K562 (cell line): ENCODE measurements at regions not wholly inside any gene's neighbourhood (a gene's known extent, or its start where the extent isn't known, plus 50 kb on each side); places are given as distances from the start of the nearest gene placed in this dataset.

ENCODE experiments used
- ATAC-seq: fragments of 200-7000 bp; cut with Tn5 transposase; 3 replicates; pipeline ENCODE4 v1.9.1; 2020; ENCODE audit warnings: moderate library complexity
- BruUV-seq: library from RNA; stranded (reverse); fragments of 400-500 nt; replicated peaks from 2 replicates; lab custom pipeline; 2021; lab: Mats Ljungman, UMichigan
- CTCF ChIA-PET: fragments of 300-600 bp; formaldehyde crosslinking; extraction: SDS; loops from one replicate; lab custom pipeline; 2021; ENCODE audit warnings: low intra/inter-chr PET ratio; lab: Yijun Ruan, JAX
- POLR2A ChIA-PET: fragments of 300-600, 350-650 bp; sonication (Branson Sonifier 250); formaldehyde crosslinking; extraction: SDS; loops from one replicate; lab custom pipeline; 2021; ENCODE audit warnings: antibody characterized with exemption, inconsistent platforms; lab: Yijun Ruan, JAX
- DNase-seq, 4 experiments: peaks; one replicate each; pipeline versions ENCODE4 v3.0.0 to v3.0.0-alpha.2; 2011 to 2018; ENCODE audit warnings: low spot score in 3 of 4, mixed read lengths in 3 of 4; ENCODE audit errors: extremely low read depth in 1 of 4
- FAIRE-seq: peaks from 2 replicates; lab custom pipeline; 2011; peaks lifted over from hg19 to GRCh38; lab: Jason Lieb, UNC
- H2AFZ ChIP-seq: 2 replicates; pipeline ENCODE4 v1.6.0; 2011; ENCODE audit warnings: low read depth, low read length, control low read depth, inconsistent platforms
- H3K27ac ChIP-seq: fragments of 200-600 bp; 3 replicates; pipeline ENCODE4 v1.8.0; 2011; ENCODE audit warnings: low read depth, mild to moderate bottlenecking, control low read depth, inconsistent platforms, low read length, moderate library complexity, mixed read lengths; ENCODE audit errors: extremely low read depth
- H3K27me3 ChIP-seq, 2 experiments: fragments of 300-600 bp in 1 of 2; 2 replicates in 1 of 2; 3 replicates in 1 of 2; pipeline versions ENCODE4 v1.6.0 to v1.8.0; 2011; ENCODE audit warnings: inconsistent platforms in 2 of 2, low read length in 2 of 2, mild to moderate bottlenecking in 1 of 2, mixed read lengths in 1 of 2, moderate library complexity in 1 of 2; ENCODE audit not compliant: control insufficient read depth in 2 of 2, insufficient read depth in 2 of 2
- H3K36me3 ChIP-seq: fragments of 300-600 bp; 3 replicates; pipeline ENCODE4 v1.8.0; 2011; ENCODE audit warnings: mild to moderate bottlenecking, low read length, inconsistent platforms; ENCODE audit not compliant: control insufficient read depth, insufficient read depth
- H3K4me1 ChIP-seq, 2 experiments: fragments of 200-600 bp in 1 of 2; replicated peaks in 1 of 2; 2 replicates in 1 of 2; 3 replicates in 1 of 2; pipeline versions ENCODE4 v1.5.1 to v1.8.0; 2011; ENCODE audit warnings: inconsistent platforms in 2 of 2, low read length in 2 of 2, mild to moderate bottlenecking in 1 of 2, mixed read lengths in 1 of 2, moderate library complexity in 1 of 2; ENCODE audit not compliant: control insufficient read depth in 2 of 2, insufficient read depth in 2 of 2
- H3K4me2 ChIP-seq: 2 replicates; pipeline ENCODE4 v1.6.1; 2011; ENCODE audit warnings: low read length, control low read depth, inconsistent platforms, mixed read lengths; ENCODE audit not compliant: insufficient read depth
- H3K4me3 ChIP-seq: fragments of 200-600 bp; sonication (generic), shearing (Covaris generic); 2 replicates; pipeline ENCODE4 v1.5.1; 2016; ENCODE audit warnings: control low read depth, inconsistent platforms
- H3K79me2 ChIP-seq: fragments of 200-600 bp; 3 replicates; pipeline ENCODE4 v1.8.0; 2011; ENCODE audit warnings: low read length, inconsistent platforms; ENCODE audit not compliant: control insufficient read depth, insufficient read depth
- H3K9ac ChIP-seq, 2 experiments: 2 replicates each; pipeline versions ENCODE4 v1.6.0 to v1.6.1; 2011; ENCODE audit warnings: low read depth in 2 of 2, low read length in 2 of 2, control low read depth in 1 of 2, inconsistent platforms in 1 of 2, mild to moderate bottlenecking in 1 of 2, mixed read lengths in 1 of 2; ENCODE audit not compliant: insufficient read depth in 1 of 2
- H3K9me1 ChIP-seq: one replicate; pipeline ENCODE4 v1.6.0; 2011; ENCODE audit warnings: inconsistent platforms, mild to moderate bottlenecking, low read length, moderate library complexity; ENCODE audit not compliant: control insufficient read depth, insufficient read depth
- H3K9me3 ChIP-seq: replicated peaks from 2 replicates; pipeline ENCODE4 v1.5.1; 2011; ENCODE audit warnings: low read depth, low read length, inconsistent platforms; ENCODE audit not compliant: control insufficient read depth, insufficient read depth
- H4K20me1 ChIP-seq: replicated peaks from 2 replicates; pipeline ENCODE4 v1.6.1; 2011; ENCODE audit warnings: low read length, inconsistent platforms, mixed read lengths; ENCODE audit not compliant: control insufficient read depth, insufficient read depth
- ADNP ChIP-seq: fragments of 200-800 bp; sonication (Bioruptor generic); IDR thresholded peaks from 2 replicates; pipeline ENCODE4 v1.6.1; 2016; ENCODE audit warnings: missing genetic modification characterization, missing compliant biosample characterization
- DIDO1 ChIP-seq: fragments of 450-650 bp; IDR thresholded peaks from 2 replicates; pipeline ENCODE4 v1.6.1; 2016; ENCODE audit warnings: low read depth, missing biosample characterization, missing genetic modification characterization
- EHMT2 ChIP-seq: fragments of 450-650 bp; IDR thresholded peaks from 2 replicates; pipeline ENCODE4 v1.6.1; 2018; ENCODE audit warnings: antibody characterized with exemption
- GTF2A2 ChIP-seq: IDR thresholded peaks from 2 replicates; pipeline ENCODE4 v1.6.1; 2016; ENCODE audit warnings: mild to moderate bottlenecking, missing genetic modification characterization, missing compliant biosample characterization
- KDM4B ChIP-seq, 2 experiments: fragments of 450-650 bp in 1 of 2; sonication (generic) in 1 of 2; IDR thresholded peaks; 2 replicates each; pipeline ENCODE4 v1.6.1; 2016 to 2017; ENCODE audit warnings: borderline replicate concordance in 2 of 2, antibody characterized with exemption in 1 of 2, low read depth in 1 of 2, mild to moderate bottlenecking in 1 of 2
- KHSRP ChIP-seq: fragments of 450-650 bp; IDR thresholded peaks from 2 replicates; pipeline ENCODE4 v1.6.1; 2017
- MTA3 ChIP-seq: fragments of 450-650 bp; formaldehyde crosslinking; IDR thresholded peaks from 2 replicates; pipeline ENCODE4 v1.6.1; 2017; ENCODE audit warnings: mild to moderate bottlenecking, borderline replicate concordance
- OTX1 ChIP-seq: fragments of 450-650 bp; formaldehyde crosslinking; IDR thresholded peaks from 2 replicates; pipeline ENCODE4 v1.4.0; 2022; ENCODE audit warnings: mild to moderate bottlenecking
- PHF21A ChIP-seq: fragments of 450-650 bp; IDR thresholded peaks from 2 replicates; pipeline ENCODE4 v1.6.1; 2017; ENCODE audit warnings: low read depth, borderline replicate concordance
- POLR3A ChIP-seq: IDR thresholded peaks from 2 replicates; pipeline ENCODE4 v1.6.1; 2011; ENCODE audit warnings: borderline replicate concordance, mild to moderate bottlenecking, moderate library complexity; ENCODE audit not compliant: insufficient read length, insufficient read depth; ENCODE audit errors: extremely low read depth
- RBBP5 ChIP-seq: fragments of 200-600 bp; sonication (generic); IDR thresholded peaks from 2 replicates; pipeline ENCODE4 v1.6.1; 2012; ENCODE audit warnings: borderline replicate concordance, mild to moderate bottlenecking, low read length, control low read depth, inconsistent platforms; ENCODE audit not compliant: insufficient read depth, poor library complexity, severe bottlenecking
- SIN3B ChIP-seq: fragments of 450-650 bp; IDR thresholded peaks from 2 replicates; pipeline ENCODE4 v1.6.1; 2017; ENCODE audit warnings: low read depth, mild to moderate bottlenecking, moderate library complexity
- ZBTB17 ChIP-seq: fragments of 450-650 bp; formaldehyde crosslinking; IDR thresholded peaks from 2 replicates; pipeline ENCODE4 v1.4.0; 2020; ENCODE audit warnings: mild to moderate bottlenecking
- ZNF354B ChIP-seq: fragments of 250-450 bp; sonication (Bioruptor Pico); IDR thresholded peaks from 2 replicates; pipeline ENCODE4 v1.4.0; 2020
- ZNF75A ChIP-seq: fragments of 450-650 bp; formaldehyde crosslinking; IDR thresholded peaks from 2 replicates; pipeline ENCODE4 v1.4.0; 2020; ENCODE audit warnings: mild to moderate bottlenecking
- WGBS: fragments of 100-300 bp; shearing (Covaris generic); methylation state at CpG from one replicate; pipeline ENCODE4 v1.1.6; 2016; ENCODE audit warnings: low coverage, mixed read lengths; ENCODE audit not compliant: insufficient coverage; ENCODE audit errors: missing lambda C conversion rate; 5-methylcytosine and 5-hydroxymethylcytosine counted together
- in situ Hi-C: fragments of 300-500 bp; cut with MboI; formaldehyde crosslinking; loops from 4 replicates; pipeline ENCODE4 v1.15.0; 2018; ENCODE audit warnings: inconsistent platforms, mixed read lengths
- intact Hi-C: fragments of 100-400 bp; cut with micrococcal nuclease; formaldehyde crosslinking; loops from 2 replicates; pipeline ENCODE4 v1.14.2; 2022
- TF ChIP-seq, protein P1 (sequence below): sonication (generic); formaldehyde crosslinking; IDR thresholded peaks from 2 replicates; pipeline ENCODE4 v1.8.0; 2023; ENCODE audit warnings: mild to moderate bottlenecking, missing genetic modification reagents

DNA sequence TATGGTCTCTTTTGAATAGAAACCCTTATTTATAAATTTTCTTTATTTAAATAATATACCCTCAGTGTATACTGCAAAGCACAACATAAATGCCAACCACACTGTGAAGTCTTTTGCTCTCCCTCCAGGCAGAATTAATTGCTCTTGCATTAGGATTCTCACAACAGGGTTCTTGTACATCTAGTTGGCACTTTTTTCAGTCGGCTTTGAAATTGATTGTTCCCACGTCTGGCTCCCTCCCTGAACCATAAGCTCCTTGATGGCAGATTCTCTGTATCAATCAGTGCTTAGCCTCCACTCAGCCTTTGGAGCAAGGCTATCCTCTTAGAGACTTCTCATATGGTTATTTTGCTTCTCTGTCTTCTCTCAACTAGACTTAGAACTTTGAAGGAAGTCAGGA is 288.0 kb upstream of the POU3F2 start:
- DNase-seq (no peak), FAIRE-seq (no peak), ATAC-seq (no peak)
- H3K27me3 ChIP-seq = no peaks in the 10 kb centered on the region
- H4K20me1 ChIP-seq = no peaks in the 10 kb centered on the region
- no peak overlapping the region for H2AFZ ChIP-seq
- H3K4me1 ChIP-seq = no peaks in the 10 kb centered on the region
- ChIA-PET POLR2A (no interaction called here), CTCF (no interaction called here)
- BruUV-seq = no TSS peak
- no peaks in the 10 kb centered on the region for H3K36me3 ChIP-seq
- WGBS = 0% methylated on average over 2 of the region's 2 CpGs
- no peak overlapping the region for H3K4me2 ChIP-seq
- no peaks in the 10 kb centered on the region for H3K79me2 ChIP-seq
- no peak overlapping the region for H3K27ac ChIP-seq
- in situ Hi-C loops = no loop called here
- intact Hi-C loops = no loop called here
- TF ChIP-seq MTA3 = no peak
- no peak for TF ChIP-seq EHMT2
- TF ChIP-seq KHSRP = no peak
- TF ChIP-seq ADNP (tag) = no peak
- no peak for TF ChIP-seq GTF2A2
- no peak for TF ChIP-seq ZNF75A (CRISPR knock-in tag)
- no peak for TF ChIP-seq KDM4B (IDR thresholded peaks at IDR 0.05; ENCODE audit: borderline replicate concordance in 2 of 2, low read depth in 1 of 2)
- no peak overlapping the region for H3K4me3 ChIP-seq
- H3K9me3 ChIP-seq = no peaks in the 10 kb centered on the region
- no peaks in the 10 kb centered on the region for H3K9me1 ChIP-seq
- no peak overlapping the region for H3K9ac ChIP-seq

DNA sequence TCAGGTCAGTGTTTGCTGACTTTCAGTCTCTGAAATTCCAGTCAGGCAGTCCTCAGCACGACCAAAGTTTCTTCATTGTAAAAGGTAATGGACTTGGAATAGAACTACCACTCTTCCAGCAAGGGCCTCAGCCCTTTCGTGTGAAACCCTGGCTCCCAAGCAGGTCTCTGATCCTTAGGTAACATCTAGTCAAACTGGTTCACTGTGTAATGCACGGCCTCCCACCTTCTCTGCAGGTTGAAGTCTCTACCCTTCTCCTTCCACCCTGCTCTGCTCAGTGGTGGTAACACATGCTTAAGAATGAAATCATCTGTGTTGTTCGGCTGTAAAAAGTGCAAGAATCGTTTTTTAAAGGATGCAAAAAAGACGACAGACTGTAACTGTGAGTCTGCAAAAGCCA is 287.2 kb upstream of the POU3F2 start:
- 1% methylated on average over 6 of the region's 6 CpGs for WGBS
- in situ Hi-C loops = no loop called here
- no peaks in the 10 kb centered on the region for H3K79me2 ChIP-seq
- ATAC-seq (no peak), DNase-seq (no peak), FAIRE-seq (no peak)
- ChIA-PET POLR2A (no interaction called here), CTCF (no interaction called here)
- no peak overlapping the region for H3K4me2 ChIP-seq
- no peaks in the 10 kb centered on the region for H3K9me3 ChIP-seq
- H3K9me1 ChIP-seq = no peaks in the 10 kb centered on the region
- no peaks in the 10 kb centered on the region for H3K4me1 ChIP-seq
- no peak overlapping the region for H3K4me3 ChIP-seq
- intact Hi-C loops = no loop called here
- H3K27me3 ChIP-seq = no peaks in the 10 kb centered on the region
- H3K27ac ChIP-seq = no peak overlapping the region
- H3K9ac ChIP-seq = no peak overlapping the region
- no peaks in the 10 kb centered on the region for H3K36me3 ChIP-seq
- TF ChIP-seq PHF21A (no peak), POLR3A (no peak), DIDO1 (no peak), ZBTB17 (CRISPR knock-in tag) (no peak), SIN3B (no peak), RBBP5 (no peak), ZNF354B (CRISPR knock-in tag) (no peak), OTX1 (no peak)
- TF ChIP-seq, protein P1, sequence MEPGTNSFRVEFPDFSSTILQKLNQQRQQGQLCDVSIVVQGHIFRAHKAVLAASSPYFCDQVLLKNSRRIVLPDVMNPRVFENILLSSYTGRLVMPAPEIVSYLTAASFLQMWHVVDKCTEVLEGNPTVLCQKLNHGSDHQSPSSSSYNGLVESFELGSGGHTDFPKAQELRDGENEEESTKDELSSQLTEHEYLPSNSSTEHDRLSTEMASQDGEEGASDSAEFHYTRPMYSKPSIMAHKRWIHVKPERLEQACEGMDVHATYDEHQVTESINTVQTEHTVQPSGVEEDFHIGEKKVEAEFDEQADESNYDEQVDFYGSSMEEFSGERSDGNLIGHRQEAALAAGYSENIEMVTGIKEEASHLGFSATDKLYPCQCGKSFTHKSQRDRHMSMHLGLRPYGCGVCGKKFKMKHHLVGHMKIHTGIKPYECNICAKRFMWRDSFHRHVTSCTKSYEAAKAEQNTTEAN (CRISPR knock-in tag) = no peak
- BruUV-seq = no TSS peak
- H2AFZ ChIP-seq = no peak overlapping the region
- no peaks in the 10 kb centered on the region for H4K20me1 ChIP-seq
